GM23338 (cell line): ENCODE measurements at regions not wholly inside any gene's neighbourhood (a gene's known extent, or its start where the extent isn't known, plus 50 kb on each side); places are given as distances from the start of the nearest gene placed in this dataset.

Experiments
- ATAC-seq: fragments of 200-7000 bp; cut with Tn5 transposase; 3 replicates; pipeline ENCODE4 v1.9.1; 2020
- DNase-seq: peaks from one replicate; pipeline ENCODE4 v3.0.0-alpha.2; 2015; ENCODE audit warnings: low spot score
- H2AFZ ChIP-seq: fragments of 200-600 bp; sonication (generic); 2 replicates; pipeline ENCODE4 v1.8.0; 2016; ENCODE audit warnings: antibody characterized with exemption, mild to moderate bottlenecking, moderate library complexity
- H3F3A ChIP-seq: fragments of 200-600 bp; sonication (generic); replicated peaks from 2 replicates; pipeline ENCODE4 v1.8.0; 2017; ENCODE audit warnings: antibody characterized with exemption, mixed run types, low read depth
- H3K27ac ChIP-seq: fragments of 200-600 bp; sonication (generic); 2 replicates; pipeline ENCODE4 v1.6.1; 2016; ENCODE audit warnings: low read depth
- H3K27me3 ChIP-seq: fragments of 200-600 bp; sonication (generic); 2 replicates; pipeline ENCODE4 v1.8.0; 2016; ENCODE audit warnings: mild to moderate bottlenecking, mixed run types, moderate library complexity; ENCODE audit not compliant: insufficient read depth
- H3K36me3 ChIP-seq: fragments of 200-600 bp; sonication (generic); 2 replicates; pipeline ENCODE4 v1.8.0; 2016; ENCODE audit warnings: mild to moderate bottlenecking; ENCODE audit not compliant: insufficient read depth
- H3K4me1 ChIP-seq: fragments of 200-600 bp; sonication (generic); 2 replicates; pipeline ENCODE4 v1.8.0; 2016; ENCODE audit warnings: mild to moderate bottlenecking, moderate library complexity; ENCODE audit not compliant: insufficient read depth
- H3K4me2 ChIP-seq: fragments of 200-600 bp; sonication (generic); 2 replicates; pipeline ENCODE4 v1.7.1; 2017; ENCODE audit warnings: mixed run types
- H3K4me3 ChIP-seq: fragments of 200-600 bp; sonication (generic); 2 replicates; pipeline ENCODE4 v1.6.1; 2016; ENCODE audit warnings: mixed run types
- H3K79me2 ChIP-seq: fragments of 200-600 bp; sonication (generic); replicated peaks from 2 replicates; pipeline ENCODE4 v1.8.0; 2017; ENCODE audit warnings: mild to moderate bottlenecking; ENCODE audit not compliant: insufficient read depth
- H3K9me2 ChIP-seq: fragments of 200-600 bp; sonication (generic); 2 replicates; pipeline ENCODE4 v1.8.0; 2017; ENCODE audit not compliant: insufficient read depth
- H4K20me1 ChIP-seq: fragments of 200-600 bp; sonication (generic); replicated peaks from 2 replicates; pipeline ENCODE4 v1.8.0; 2017; ENCODE audit warnings: mild to moderate bottlenecking; ENCODE audit not compliant: insufficient read depth
- H3K27ac Mint-ChIP-seq: 2 replicates; pipeline ENCODE4 v1.8.0; 2020; ENCODE audit warnings: inconsistent platforms, mild to moderate bottlenecking, moderate library complexity, mixed read lengths
- H3K27me3 Mint-ChIP-seq: 3 replicates; pipeline ENCODE4 v1.8.0; 2022; ENCODE audit warnings: low read depth, mild to moderate bottlenecking, moderate library complexity, mixed read lengths, inconsistent platforms; ENCODE audit not compliant: insufficient read depth, poor library complexity
- H3K36me3 Mint-ChIP-seq: 3 replicates; pipeline ENCODE4 v1.8.0; 2021; ENCODE audit warnings: low read depth, mild to moderate bottlenecking, inconsistent platforms, moderate library complexity, mixed read lengths
- H3K4me1 Mint-ChIP-seq: 3 replicates; pipeline ENCODE4 v1.8.0; 2020; ENCODE audit warnings: mild to moderate bottlenecking, inconsistent platforms, mixed read lengths
- H3K4me3 Mint-ChIP-seq: 3 replicates; pipeline ENCODE4 v1.8.0; 2021; ENCODE audit warnings: moderate library complexity, mild to moderate bottlenecking, inconsistent platforms, mixed read lengths
- H3K9me3 Mint-ChIP-seq: 3 replicates; pipeline ENCODE4 v1.8.0; 2020; ENCODE audit warnings: moderate library complexity, mild to moderate bottlenecking, inconsistent platforms, mixed read lengths
- CREB1 ChIP-seq: fragments of 250-450 bp; sonication (Bioruptor Pico); IDR thresholded peaks from 2 replicates; pipeline ENCODE4 v1.5.0; 2020; ENCODE audit warnings: low read depth, mild to moderate bottlenecking, moderate library complexity
- CTCF ChIP-seq, 2 experiments: fragments of 200-600 bp in 1 of 2; sonication (generic) in 1 of 2; conservative IDR thresholded peaks; 2 replicates each; pipeline versions ENCODE4 v1.5.1 to v1.6.1; 2016 to 2017; ENCODE audit warnings: antibody characterized with exemption in 2 of 2, low read depth in 2 of 2, mild to moderate bottlenecking in 2 of 2, moderate library complexity in 1 of 2
- EZH2 ChIP-seq: fragments of 200-600 bp; sonication (generic); IDR thresholded peaks from one replicate; pipeline ENCODE4 v1.8.0; 2017; ENCODE audit warnings: antibody characterized with exemption, mild to moderate bottlenecking, low read depth; ENCODE audit not compliant: unreplicated experiment
- EZH2phosphoT487 ChIP-seq: fragments of 200-600 bp; sonication (generic); IDR thresholded peaks from one replicate; pipeline ENCODE4 v1.8.1; 2018; ENCODE audit warnings: antibody characterized with exemption; ENCODE audit not compliant: unreplicated experiment
- NANOG ChIP-seq: IDR thresholded peaks from 2 replicates; pipeline ENCODE4 v1.6.1; 2016; ENCODE audit warnings: antibody characterized with exemption, borderline replicate concordance
- REST ChIP-seq: IDR thresholded peaks from one replicate; pipeline ENCODE4 v1.6.1; 2018; ENCODE audit warnings: antibody characterized with exemption; ENCODE audit not compliant: unreplicated experiment
- STAT1 ChIP-seq: IDR thresholded peaks from one replicate; pipeline ENCODE4 v1.6.1; 2016; ENCODE audit warnings: antibody characterized with exemption; ENCODE audit not compliant: unreplicated experiment
- ZNF114 ChIP-seq: fragments of 250-450 bp; sonication (Bioruptor Pico); IDR thresholded peaks from 2 replicates; pipeline ENCODE4 v1.5.0; 2020; ENCODE audit warnings: mild to moderate bottlenecking, moderate library complexity
- ZNF331 ChIP-seq: fragments of 250-450 bp; sonication (Bioruptor Pico); IDR thresholded peaks from 2 replicates; pipeline ENCODE4 v1.5.0; 2020; ENCODE audit warnings: low read depth, mild to moderate bottlenecking, moderate library complexity
- ZNF462 ChIP-seq: fragments of 250-450 bp; sonication (Bioruptor Pico); IDR thresholded peaks from 2 replicates; pipeline ENCODE4 v1.5.0; 2020; ENCODE audit warnings: mild to moderate bottlenecking, moderate library complexity

GRCh38 chr1:88454781-88455180 lies 229.3 kb upstream of the PKN2 start:
- Histone ChIP-seq H3K4me3 (no peak overlapping the region), H3K4me2 (peak overlapping the region; percentile 17; the same call in 1 of the 2 replicates), H3K4me1 (peaks cover 19% of the 10 kb centered on the region), H4K20me1 (no peaks in the 10 kb centered on the region), H3K27ac (no peak overlapping the region), H3K27me3 (no peaks in the 10 kb centered on the region), H3K79me2 (no peaks in the 10 kb centered on the region), H2AFZ (no peak overlapping the region), H3K9me2 (no peaks in the 10 kb centered on the region), H3K36me3 (no peaks in the 10 kb centered on the region), H3F3A (no peaks in the 10 kb centered on the region)
- H3K4me3 Mint-ChIP-seq: no peak overlapping the region
- H3K27me3 Mint-ChIP-seq: no peaks in the 10 kb centered on the region
- DNase-seq (peak; percentile 28), ATAC-seq (peak; percentile 80)
- no peak overlapping the region for H3K27ac Mint-ChIP-seq
- no peaks in the 10 kb centered on the region for H3K36me3 Mint-ChIP-seq
- H3K9me3 Mint-ChIP-seq: no peaks in the 10 kb centered on the region
- TF ChIP-seq NANOG: no peak
- TF ChIP-seq STAT1: no peak
- 0 out of 2 replicates have a peak, but pooled peaks have one; percentile 48 for TF ChIP-seq ZNF462
- no peak for TF ChIP-seq ZNF331 (CRISPR knock-in tag)
- TF ChIP-seq EZH2phosphoT487: no peak
- H3K4me1 Mint-ChIP-seq: peaks cover 20% of the 10 kb centered on the region

GRCh38 chr1:88455621-88456256 lies 228.3 kb upstream of the PKN2 start:
- Mint-ChIP-seq H3K27me3 (no peaks in the 10 kb centered on the region), H3K4me1 (peaks cover 20% of the 10 kb centered on the region), H3K36me3 (no peaks in the 10 kb centered on the region), H3K9me3 (no peaks in the 10 kb centered on the region), H3K4me3 (no peak overlapping the region), H3K27ac (no peak overlapping the region; the same call in 1 of the 2 replicates)
- DNase-seq (no peak), ATAC-seq (peak; percentile 64)
- no peak overlapping the region for H3K27ac ChIP-seq
- no peaks in the 10 kb centered on the region for H3K27me3 ChIP-seq
- no peaks in the 10 kb centered on the region for H3K79me2 ChIP-seq
- peak overlapping the region; percentile 23 for H2AFZ ChIP-seq
- no peak overlapping the region for H3K4me3 ChIP-seq
- peak overlapping the region; percentile 17; the same call in 1 of the 2 replicates for H3K4me2 ChIP-seq
- peaks cover 19% of the 10 kb centered on the region for H3K4me1 ChIP-seq
- H4K20me1 ChIP-seq: no peaks in the 10 kb centered on the region
- no peaks in the 10 kb centered on the region for H3K9me2 ChIP-seq
- H3F3A ChIP-seq: no peaks in the 10 kb centered on the region
- no peaks in the 10 kb centered on the region for H3K36me3 ChIP-seq
- no peak for TF ChIP-seq ZNF114 (CRISPR knock-in tag)
- TF ChIP-seq ZNF331 (CRISPR knock-in tag): no peak
- TF ChIP-seq CREB1 (CRISPR knock-in tag): no peak
- no peak for TF ChIP-seq CTCF (conservative IDR thresholded peaks at IDR 0.05; ENCODE audit: low read depth in 2 of 2)
- TF ChIP-seq EZH2: no peak
- TF ChIP-seq REST: no peak
